ENCODE measurements at regions not wholly inside any gene's neighbourhood (a gene's known extent, or its start where the extent isn't known, plus 50 kb on each side); places are given as distances from the start of the nearest gene placed in this dataset.

GRCh38 chr5:122721127-122721526 is 53.8 kb upstream of the SNX2 start:
- no peak for DNase-seq (ENCODE audit: low spot score)

DNA sequence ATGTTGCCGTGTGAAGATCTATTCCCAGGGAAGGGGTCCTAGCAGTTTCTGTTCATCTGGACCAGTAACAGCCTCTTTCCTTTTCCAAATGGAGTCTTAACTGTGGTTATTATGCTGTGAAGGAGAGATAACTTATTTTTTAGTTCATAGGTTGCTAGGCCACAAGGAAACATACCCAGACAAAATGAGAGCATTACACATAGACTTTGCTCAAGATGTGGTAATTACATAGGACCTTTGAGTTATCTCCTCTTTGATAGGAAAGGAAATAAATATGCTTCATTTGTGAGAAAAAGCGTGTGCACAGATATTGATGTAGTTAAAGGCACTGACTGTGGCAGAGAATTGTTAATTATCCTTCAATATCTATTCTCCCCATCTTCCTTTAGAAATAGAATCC is 52.5 kb upstream of the SNX2 start:
- DNase-seq (ENCODE audit: low spot score) = no peak

DNA sequence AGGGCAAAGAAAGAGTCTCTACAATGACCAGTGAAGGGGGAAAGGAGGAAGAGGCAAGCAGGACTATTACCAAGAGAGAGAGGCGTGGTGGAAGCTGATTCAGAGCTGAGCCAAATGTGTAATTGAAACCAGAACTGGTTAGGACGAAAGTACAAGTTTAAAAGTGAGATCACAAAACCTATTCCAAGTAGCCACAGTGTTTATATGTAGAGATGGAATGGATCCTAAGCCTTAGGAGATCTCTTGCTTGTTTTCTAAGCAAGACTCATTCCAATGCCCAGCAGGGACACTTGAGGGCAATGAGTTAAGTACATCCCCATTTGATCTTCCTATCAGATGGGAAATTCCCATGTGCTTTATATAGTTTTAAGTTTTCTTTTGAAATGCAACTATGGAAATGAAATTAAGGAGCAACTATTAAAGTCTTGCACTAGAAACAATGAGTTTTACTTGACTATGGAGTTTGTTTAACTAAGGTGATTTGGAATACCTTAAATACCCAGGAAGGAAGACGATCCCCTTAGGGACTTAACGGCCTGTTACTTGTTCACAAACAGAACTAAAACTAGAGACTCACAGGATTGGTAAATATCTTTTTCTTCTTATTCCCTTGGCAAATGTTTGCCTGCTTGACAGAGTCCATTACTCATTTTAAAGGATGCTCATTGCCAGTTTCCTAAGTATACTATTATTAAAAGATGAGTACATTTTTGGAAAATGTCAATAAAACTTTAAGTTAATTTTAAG is 51.1 kb upstream of the SNX2 start:
- no peak for DNase-seq (ENCODE audit: low spot score)
